Activated T-helper 1 cell treated with anti-CD3 and anti-CD28 coated beads, Interleukin-2, amount 50 U/mL, for 16 hours (primary cell): ENCODE measurements at regions not wholly inside any gene's neighbourhood (a gene's known extent, or its start where the extent isn't known, plus 50 kb on each side); places are given as distances from the start of the nearest gene placed in this dataset.
"Not testable (repeated sequence)": the region's sequence is repeated elsewhere in the genome, so short reads cannot be mapped to it uniquely, and the experiment has no call there.

Experiments
- DNase-seq, 2 donors: peaks; one replicate each; pipeline ENCODE4 v3.0.0-alpha.2; 2020; ENCODE audit warnings: low read depth in 1 of 2, low spot score in 1 of 2

DNA sequence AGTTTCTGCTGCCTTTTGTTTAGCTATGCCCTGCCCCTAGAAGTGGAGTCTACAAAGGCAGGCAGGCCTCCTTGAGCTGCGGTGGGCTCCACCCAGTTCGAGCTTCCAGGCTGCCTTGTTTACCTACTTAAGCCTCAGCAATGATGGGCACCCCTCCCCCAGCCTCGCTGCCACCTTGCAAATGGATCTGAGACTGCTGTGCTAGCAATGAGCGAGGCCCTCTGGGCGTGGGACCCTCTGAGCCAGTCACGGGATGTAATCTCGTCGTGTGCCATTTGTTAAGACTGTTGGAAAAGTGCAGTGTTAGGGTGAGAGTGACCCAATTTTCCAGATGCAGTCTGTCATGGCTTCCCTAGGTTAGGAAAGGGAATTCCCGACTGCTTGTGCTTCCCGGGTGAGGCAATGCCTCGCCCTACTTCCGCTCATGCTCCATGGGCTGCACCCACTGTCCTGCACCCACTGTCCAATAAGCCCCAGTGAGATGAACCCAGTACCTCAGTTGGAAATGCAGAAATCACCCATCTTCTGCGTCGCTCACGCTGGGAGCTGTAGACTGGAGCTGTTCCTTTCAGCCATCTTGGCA lies 1641.8 kb upstream of the TMEFF2 start:
- not testable (repeated sequence) for DNase-seq

GRCh38 chr2:193833895-193834294 lies 1639.2 kb upstream of the TMEFF2 start:
- DNase-seq = not testable (repeated sequence)

GRCh38 chr2:193824474-193824873 lies 1629.7 kb upstream of the TMEFF2 start:
- no peak for DNase-seq

DNA sequence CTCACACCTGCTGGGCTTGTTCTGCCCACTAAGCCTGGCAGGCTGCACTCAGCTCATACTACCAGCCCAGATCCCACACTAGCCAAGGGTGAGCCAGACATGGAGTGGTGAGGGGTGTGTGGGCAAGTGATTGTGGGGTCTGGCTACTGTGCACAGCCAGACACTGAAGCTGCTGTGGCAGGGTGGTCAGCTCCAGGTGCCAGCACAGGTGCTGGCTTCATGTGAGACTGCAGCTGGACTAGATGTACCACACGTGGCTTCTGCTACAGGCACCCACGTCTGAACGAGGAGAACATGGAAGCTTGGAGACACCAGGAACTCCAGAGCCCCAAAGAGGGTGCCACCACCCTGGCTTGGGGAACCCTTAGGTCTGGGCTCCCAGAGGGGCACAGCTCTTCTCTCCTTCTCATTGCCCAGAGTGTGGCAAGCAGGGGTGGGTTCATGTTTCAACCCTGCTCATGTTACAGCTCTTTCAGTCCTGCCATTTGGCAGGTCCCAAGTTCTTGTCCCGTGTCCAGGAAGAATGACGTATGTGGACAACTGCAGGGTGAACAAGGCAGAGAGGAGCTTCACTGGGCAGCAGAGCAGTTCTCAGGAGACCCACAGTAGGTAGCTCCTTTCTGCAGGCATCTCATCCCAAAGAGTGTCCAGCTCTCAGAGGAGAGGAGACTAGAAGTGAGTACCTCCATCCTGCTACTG lies 1624.2 kb upstream of the TMEFF2 start:
- no peak for DNase-seq

- DNase-seq = no peak
Measured at GRCh38 chr2:193816008-193816407, 1621.3 kb upstream of the TMEFF2 start.

DNA sequence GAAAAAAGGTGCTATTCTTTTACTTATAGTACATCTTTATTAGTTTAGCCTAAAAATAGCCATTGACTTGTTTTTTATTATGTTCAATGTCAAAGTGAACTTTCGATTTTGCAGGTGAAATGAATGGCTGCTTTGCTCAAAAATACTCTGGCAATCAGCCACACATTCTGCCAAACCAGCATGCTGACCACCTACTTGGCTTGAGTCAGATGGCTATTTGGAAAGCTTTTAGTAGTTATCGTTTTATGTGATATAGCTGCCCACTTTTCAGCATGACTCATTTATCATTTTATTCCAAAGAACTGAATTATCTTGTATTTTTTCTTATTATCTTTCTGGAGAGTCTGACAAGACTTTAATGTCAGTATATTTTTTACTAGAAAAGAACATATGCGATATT lies 1615.8 kb upstream of the TMEFF2 start:
- DNase-seq = no peak

GRCh38 chr2:193808877-193809276 lies 1614.1 kb upstream of the TMEFF2 start:
- DNase-seq = no peak

DNA sequence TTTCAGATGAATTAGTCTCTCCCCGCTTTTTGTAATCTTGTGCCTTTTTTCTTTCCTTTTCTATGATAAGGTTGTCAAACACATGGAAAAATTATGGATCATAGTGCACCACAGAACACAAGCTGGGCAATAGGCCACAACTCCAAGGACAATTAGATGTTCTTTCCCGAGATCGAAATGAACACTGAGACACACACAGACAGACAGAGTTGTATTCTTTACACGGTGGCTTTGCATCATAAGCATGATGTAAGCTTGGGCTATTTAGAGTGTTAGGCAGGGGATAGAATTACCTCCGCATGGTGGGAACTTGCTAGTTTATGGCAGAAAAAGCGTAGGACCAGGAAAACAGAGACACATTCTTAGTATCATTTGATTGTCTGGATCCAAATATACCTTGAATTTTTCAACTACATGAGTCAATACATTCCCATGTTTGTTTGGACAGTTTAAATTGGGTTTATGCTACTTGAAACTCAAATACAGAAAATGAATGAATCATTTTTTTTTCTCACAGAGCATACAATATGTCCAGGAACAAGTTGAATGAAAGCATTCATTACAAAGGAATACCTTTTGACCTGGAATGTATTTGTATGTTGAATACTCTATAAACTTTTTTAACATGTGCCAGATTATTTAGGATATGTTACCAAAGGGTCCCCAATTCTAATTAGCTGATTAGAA lies 1611.5 kb upstream of the TMEFF2 start:
- no peak for DNase-seq

DNA sequence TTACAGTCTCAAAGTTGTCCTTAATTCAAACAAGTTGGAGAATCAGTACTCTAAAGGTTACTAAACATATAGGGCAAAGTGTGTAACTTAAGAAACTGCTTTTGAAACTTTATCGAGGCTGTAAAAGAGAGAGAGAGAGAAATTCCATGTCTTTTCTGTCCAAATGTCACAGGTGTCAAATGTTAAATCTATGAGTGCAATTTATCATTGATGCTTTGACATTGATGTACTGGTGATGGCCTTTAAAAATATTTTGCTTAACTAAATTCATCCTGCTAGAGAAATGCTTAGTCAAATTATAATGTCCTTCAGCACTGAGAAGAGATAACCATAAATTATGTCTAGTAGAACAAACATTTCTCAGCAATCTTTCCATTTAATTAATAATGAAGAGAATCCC lies 1602.1 kb upstream of the TMEFF2 start:
- no peak for DNase-seq

DNA sequence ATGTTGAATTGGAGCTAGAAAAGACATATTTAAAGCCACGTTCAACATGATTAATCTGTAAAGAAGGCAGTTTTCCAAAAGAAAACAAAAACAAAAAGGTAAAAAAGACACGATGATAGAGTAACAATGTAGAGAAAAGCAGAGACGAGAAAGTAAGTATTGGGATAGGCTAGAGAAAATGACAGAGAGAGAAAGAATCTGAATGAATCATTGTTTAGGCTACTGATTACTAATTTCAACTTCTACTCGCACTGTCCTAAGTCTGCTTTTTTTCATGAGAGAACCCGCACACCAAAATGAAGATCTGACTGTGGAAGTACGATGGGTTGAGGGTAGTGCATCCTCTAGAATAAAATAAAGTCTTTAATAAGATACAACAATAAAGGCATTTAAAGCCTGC lies 1599.2 kb upstream of the TMEFF2 start:
- DNase-seq = no peak

GRCh38 chr2:193783681-193784080 lies 1588.9 kb upstream of the TMEFF2 start:
- no peak for DNase-seq

GRCh38 chr2:193778293-193778692 lies 1583.6 kb upstream of the TMEFF2 start:
- DNase-seq = no peak

DNA sequence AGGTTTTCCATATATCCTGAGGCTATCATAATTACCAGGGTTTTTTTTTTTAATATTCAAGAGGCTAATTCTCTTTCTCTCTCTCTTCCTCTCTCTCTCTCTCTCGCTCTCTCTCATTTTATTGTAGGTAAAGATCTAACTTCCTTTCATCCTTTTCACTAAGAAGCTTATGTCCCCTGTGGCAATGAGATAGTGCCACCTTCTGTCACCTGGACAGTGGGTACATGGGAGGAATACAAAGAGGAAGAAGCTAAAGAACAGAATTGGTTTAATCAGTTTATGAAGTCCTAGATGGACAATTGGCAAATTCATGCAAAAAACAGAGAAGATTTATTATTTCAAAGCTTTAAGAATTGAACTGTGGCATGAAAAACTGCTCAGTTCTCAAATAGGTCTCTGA lies 1582.3 kb upstream of the TMEFF2 start:
- DNase-seq = no peak

- DNase-seq = no peak
Measured at GRCh38 chr2:193774166-193774565, 1579.4 kb upstream of the TMEFF2 start.

DNA sequence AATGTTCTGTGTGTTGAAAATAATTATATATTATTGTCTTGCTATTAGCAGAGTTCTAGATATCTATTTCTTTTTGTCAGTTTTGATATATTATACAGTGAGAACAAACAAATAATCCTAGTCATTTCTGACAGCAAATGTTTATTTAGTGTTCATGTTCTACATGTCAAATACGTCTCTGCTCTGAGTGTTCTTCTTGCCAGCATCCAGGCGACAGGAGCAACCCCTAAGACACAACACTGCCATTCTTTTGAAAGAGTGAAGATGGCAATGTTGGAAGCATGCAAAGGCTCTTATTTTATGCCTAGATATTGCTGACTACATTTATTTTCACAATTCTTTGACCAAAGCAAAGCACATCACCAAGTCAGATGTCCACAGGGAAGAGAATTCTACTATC lies 1556.6 kb upstream of the TMEFF2 start:
- no peak for DNase-seq

GRCh38 chr2:193749485-193749884 lies 1554.8 kb upstream of the TMEFF2 start:
- no peak for DNase-seq

GRCh38 chr2:193743089-193743488 lies 1548.4 kb upstream of the TMEFF2 start:
- DNase-seq = no peak

GRCh38 chr2:193738892-193739291 lies 1544.2 kb upstream of the TMEFF2 start:
- no peak for DNase-seq

- no peak for DNase-seq
Measured at GRCh38 chr2:193712912-193713311, 1518.2 kb upstream of the TMEFF2 start.

DNA sequence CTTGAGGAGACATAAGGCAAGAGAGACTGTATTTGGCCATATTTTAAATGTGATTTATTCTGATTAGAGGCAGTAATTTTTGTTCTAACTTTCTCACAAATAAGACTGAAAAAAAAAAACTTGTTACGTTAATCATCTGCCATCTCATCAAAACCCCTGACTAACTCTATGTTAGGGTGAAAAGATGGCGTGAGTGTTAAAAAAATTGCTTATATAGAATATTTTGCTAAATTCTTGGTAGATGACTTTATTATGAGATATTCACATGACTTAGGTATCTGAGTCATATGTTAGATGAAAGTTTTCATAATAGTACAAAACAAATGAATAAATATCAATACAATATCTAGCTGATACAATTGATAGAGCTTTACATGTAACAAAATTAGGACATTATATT lies 1508.7 kb upstream of the TMEFF2 start:
- no peak for DNase-seq

GRCh38 chr2:193701484-193701883 lies 1506.8 kb upstream of the TMEFF2 start:
- DNase-seq = no peak

GRCh38 chr2:193695367-193695766 lies 1500.6 kb upstream of the TMEFF2 start:
- no peak for DNase-seq

DNA sequence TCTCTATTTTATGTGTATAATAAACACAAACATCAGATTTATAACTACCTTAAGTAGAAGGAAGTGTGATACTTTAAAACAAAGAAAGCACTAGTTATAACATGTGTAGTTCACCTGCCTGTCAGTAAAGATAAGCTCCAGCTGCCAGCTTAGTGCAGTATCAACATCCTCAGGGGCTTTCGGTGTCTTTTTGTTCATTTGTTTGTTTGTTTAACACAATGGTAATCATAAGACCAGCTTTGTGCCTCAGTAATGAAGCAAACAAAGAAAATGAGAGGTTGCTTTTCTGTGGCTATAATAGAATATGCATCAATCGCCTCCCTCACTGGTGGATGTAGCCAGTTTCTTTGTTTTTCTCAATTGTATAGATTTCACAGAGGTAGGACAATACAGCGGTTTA lies 1499.0 kb upstream of the TMEFF2 start:
- no peak for DNase-seq
